NCI-H460 (cell line): ENCODE measurements at regions not wholly inside any gene's neighbourhood (a gene's known extent, or its start where the extent isn't known, plus 50 kb on each side); places are given as distances from the start of the nearest gene placed in this dataset.
"Not testable (repeated sequence)": the region's sequence is repeated elsewhere in the genome, so short reads cannot be mapped to it uniquely, and the experiment has no call there.

Experiments used
- DNase-seq: peaks from one replicate; pipeline ENCODE4 v3.0.0-alpha.2; 2016; ENCODE audit warnings: low read depth; ENCODE audit errors: extremely low read depth

GRCh38 chr16:58970775-58971174, 236.7 kb upstream of the GOT2 start:
- no peak for DNase-seq

GRCh38 chr16:58963479-58963878, 229.4 kb upstream of the GOT2 start:
- DNase-seq: no peak

GRCh38 chr16:58962811-58963210, 228.7 kb upstream of the GOT2 start:
- no peak for DNase-seq

GRCh38 chr16:58960484-58960883, 226.4 kb upstream of the GOT2 start:
- no peak for DNase-seq

GRCh38 chr16:58960034-58960433, 225.9 kb upstream of the GOT2 start:
- DNase-seq: no peak

GRCh38 chr16:58958749-58959148, 224.6 kb upstream of the GOT2 start:
- no peak for DNase-seq

- DNase-seq: no peak
Measured at GRCh38 chr16:58948244-58948643, 214.1 kb upstream of the GOT2 start.

GRCh38 chr16:58940609-58941008, 206.5 kb upstream of the GOT2 start:
- no peak for DNase-seq

- no peak for DNase-seq
Measured at GRCh38 chr16:58938811-58939210, 204.7 kb upstream of the GOT2 start.

- DNase-seq: no peak
Measured at GRCh38 chr16:58937661-58938060, 203.5 kb upstream of the GOT2 start.

GRCh38 chr16:58933186-58933585, 199.1 kb upstream of the GOT2 start:
- DNase-seq: no peak

- no peak for DNase-seq
Measured at GRCh38 chr16:58931436-58931835, 197.3 kb upstream of the GOT2 start.

- no peak for DNase-seq
Measured at GRCh38 chr16:58923094-58923493, 189.0 kb upstream of the GOT2 start.

- no peak for DNase-seq
Measured at GRCh38 chr16:58913456-58913855, 179.3 kb upstream of the GOT2 start.

- no peak for DNase-seq
Measured at GRCh38 chr16:58912571-58912970, 178.5 kb upstream of the GOT2 start.

- no peak for DNase-seq
Measured at GRCh38 chr16:58906981-58907715, 173.0 kb upstream of the GOT2 start.

- DNase-seq: no peak
Measured at GRCh38 chr16:58904291-58904690, 170.2 kb upstream of the GOT2 start.

GRCh38 chr16:58889516-58889915, 155.4 kb upstream of the GOT2 start:
- DNase-seq: no peak

GRCh38 chr16:58885528-58886170, 151.5 kb upstream of the GOT2 start:
- DNase-seq: no peak

- no peak for DNase-seq
Measured at GRCh38 chr16:58884141-58884540, 150.0 kb upstream of the GOT2 start.

GRCh38 chr16:58883131-58883530, 149.0 kb upstream of the GOT2 start:
- no peak for DNase-seq

GRCh38 chr16:58882292-58882691, 148.2 kb upstream of the GOT2 start:
- DNase-seq: no peak

- not testable (repeated sequence) for DNase-seq
Measured at GRCh38 chr16:58878641-58879040, 144.5 kb upstream of the GOT2 start.
